ENCODE measurements at regions not wholly inside any gene's neighbourhood (a gene's known extent, or its start where the extent isn't known, plus 50 kb on each side); places are given as distances from the start of the nearest gene placed in this dataset.
"Not testable (repeated sequence)": the region's sequence is repeated elsewhere in the genome, so short reads cannot be mapped to it uniquely, and the experiment has no call there.

DNA sequence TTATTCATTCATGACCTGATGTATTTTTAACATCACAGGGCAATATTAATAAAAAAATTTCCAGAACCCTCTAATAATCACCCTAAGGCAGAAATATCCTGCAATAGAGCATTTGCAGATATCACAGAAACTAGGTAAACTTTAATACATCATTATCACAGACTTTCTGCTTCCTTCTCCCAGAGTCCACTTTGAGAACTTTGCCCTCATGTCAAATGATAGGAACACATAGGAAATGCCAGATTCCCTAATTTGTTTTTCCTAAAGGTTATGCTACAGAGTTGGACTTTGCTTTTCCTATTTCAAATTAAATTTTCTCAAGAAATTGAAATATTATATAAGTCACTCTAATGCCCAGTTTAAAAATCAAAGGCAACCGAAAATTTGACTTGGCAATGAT lies 352.8 kb upstream of the LRP1B start:
- no peak for DNase-seq (ENCODE audit: low spot score)

- no peak for DNase-seq (ENCODE audit: low spot score)
These were observed 347.4 kb upstream of the LRP1B start for GRCh38 chr2:142478206-142478605.

DNA sequence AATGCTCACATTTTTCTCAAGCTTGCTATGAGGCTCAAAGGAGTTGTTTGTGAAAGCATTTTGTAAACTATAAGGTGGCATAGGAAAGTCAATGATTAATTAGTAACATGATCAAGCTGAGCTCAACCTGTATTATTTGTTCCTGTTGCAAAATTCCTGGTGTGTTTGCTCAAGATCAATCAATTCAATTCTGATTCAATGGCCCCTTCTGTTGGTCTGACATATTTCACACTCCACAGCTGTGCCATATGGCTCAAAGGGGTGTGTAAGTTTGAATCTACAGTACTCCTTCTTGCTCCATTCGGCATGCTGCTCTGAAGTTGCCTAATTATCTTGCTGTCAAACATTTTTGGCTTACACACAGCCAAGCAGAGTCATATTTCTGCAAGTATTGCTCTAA lies 341.6 kb upstream of the LRP1B start:
- no peak for DNase-seq (ENCODE audit: low spot score)

DNA sequence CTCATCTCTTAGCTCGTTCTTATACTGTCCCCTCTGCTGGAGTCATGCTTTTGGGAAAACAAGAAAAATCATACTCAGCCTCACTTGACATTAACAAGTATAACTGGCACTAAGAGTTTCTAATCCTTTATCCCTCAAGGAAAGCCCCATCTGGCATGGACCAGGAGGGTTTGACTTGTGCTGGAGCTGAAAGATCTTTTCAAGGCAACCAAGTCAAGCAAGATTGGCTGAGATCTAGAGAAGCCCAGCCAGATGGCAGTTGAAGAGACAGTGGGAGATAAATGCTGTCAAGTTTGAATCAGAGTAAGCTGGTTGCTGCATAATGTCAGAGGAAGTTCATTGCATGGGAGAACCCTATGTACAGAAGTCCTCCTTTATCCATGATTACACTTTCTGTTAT lies 336.5 kb upstream of the LRP1B start:
- DNase-seq (ENCODE audit: low spot score) = no peak

GRCh38 chr2:142463047-142463446 lies 332.2 kb upstream of the LRP1B start:
- DNase-seq (ENCODE audit: low spot score) = no peak

GRCh38 chr2:142462306-142462705 lies 331.5 kb upstream of the LRP1B start:
- DNase-seq (ENCODE audit: low spot score) = no peak

GRCh38 chr2:142445551-142446072 lies 314.8 kb upstream of the LRP1B start:
- no peak for DNase-seq (ENCODE audit: low spot score)

DNA sequence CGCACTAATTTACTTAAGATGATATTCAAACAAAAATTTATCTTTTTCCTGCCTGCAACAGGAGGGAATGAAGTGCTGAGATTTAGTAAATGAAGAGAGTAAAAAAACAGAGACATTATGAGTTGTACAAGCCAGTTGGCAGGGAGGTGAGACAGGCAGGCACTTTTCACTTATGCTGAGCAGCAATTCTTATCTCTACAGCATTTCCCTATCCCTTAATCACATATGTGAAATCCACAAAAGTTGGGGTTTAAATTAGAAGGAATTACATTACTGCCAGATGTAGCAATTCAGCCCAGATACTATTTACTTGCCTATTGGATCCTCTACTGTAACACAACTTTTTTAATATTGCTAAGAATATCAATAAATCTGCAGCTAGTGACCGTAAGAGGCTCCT lies 314.2 kb upstream of the LRP1B start:
- DNase-seq (ENCODE audit: low spot score) = no peak

- DNase-seq (ENCODE audit: low spot score) = no peak
These were observed 305.0 kb upstream of the LRP1B start for GRCh38 chr2:142435847-142436246.

DNA sequence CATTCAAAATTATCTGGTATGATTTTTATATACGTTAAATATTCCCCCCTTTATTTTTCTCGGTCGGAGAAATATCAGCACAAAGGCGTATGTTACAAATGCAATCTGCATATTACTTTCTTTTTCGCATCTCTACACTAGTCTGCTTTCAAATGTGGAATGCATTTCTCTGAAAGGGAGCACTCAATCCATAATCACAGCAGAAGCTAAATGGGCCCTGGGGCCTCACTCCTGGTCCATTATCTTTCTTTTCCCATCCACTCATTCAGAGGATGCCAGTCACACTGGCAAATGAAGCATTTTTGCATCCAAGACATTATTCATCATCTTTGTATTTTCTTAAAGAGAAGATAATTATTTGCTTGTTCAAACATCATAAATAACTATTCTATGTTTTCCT lies 295.2 kb upstream of the LRP1B start:
- no peak for DNase-seq (ENCODE audit: low spot score)

- no peak for DNase-seq (ENCODE audit: low spot score)
These were observed 294.7 kb upstream of the LRP1B start for GRCh38 chr2:142425551-142425950.

- no peak for DNase-seq (ENCODE audit: low spot score)
These were observed 292.8 kb upstream of the LRP1B start for GRCh38 chr2:142423603-142424002.

DNA sequence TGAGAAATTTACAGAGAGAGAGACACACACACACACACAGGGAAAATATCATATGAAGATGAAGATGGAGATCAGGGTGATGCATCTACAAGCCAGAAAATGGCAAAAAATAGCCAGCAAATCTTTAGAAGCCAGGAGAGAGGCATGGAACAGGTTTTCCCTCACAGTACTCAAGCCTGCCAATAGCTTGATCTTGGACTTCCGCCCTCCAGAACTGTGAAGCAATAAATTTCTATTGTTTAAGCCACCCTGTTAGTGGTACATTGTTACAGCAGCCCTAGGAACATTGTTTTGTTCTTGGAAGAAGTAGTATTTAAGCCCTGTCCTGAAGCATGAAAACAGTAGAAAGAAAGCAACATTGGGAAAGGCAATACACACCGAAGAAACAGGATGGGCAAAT lies 292.0 kb upstream of the LRP1B start:
- DNase-seq (ENCODE audit: low spot score) = no peak

DNA sequence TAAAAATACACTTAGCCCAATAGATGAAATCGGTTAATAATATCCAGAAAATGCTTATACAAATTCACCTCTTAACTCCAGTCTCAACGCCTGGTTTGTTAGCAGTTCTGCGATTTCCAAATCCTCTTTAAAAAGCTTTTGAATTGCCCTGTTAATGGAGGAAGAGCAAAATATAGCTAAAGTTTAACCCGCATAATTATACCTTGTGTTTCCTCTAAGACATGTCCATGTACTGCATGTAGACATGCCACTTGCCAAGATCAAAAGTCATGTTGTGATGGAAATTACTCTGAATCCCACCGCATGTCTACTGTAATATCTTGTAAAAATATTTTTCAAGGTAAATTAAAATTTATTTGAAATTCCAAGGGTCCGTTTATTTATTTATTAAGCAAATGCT lies 291.2 kb upstream of the LRP1B start:
- DNase-seq (ENCODE audit: low spot score) = no peak

GRCh38 chr2:142418699-142419098 lies 287.9 kb upstream of the LRP1B start:
- DNase-seq (ENCODE audit: low spot score) = not testable (repeated sequence)

GRCh38 chr2:142416996-142417395 lies 286.2 kb upstream of the LRP1B start:
- no peak for DNase-seq (ENCODE audit: low spot score)

GRCh38 chr2:142415461-142415860 lies 284.6 kb upstream of the LRP1B start:
- no peak for DNase-seq (ENCODE audit: low spot score)

DNA sequence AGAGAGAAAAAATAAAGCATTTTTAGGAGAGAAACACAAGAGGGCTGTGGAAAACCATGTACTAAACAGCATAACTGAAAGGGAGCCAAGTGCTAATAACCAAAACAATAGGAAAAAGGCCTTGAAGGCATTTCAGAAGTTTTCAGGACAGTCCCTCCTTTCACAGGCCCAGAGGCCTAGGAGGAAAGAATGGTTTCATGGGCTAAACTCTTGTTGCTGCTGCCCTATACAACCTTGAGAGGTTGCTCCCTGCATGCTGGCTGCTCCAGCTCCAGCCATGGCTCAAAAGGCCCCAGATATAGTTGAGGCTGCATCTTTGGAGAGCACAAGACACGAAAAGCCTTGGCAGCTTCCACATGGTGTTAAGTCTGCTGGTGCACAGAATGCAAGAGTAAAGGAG lies 267.4 kb upstream of the LRP1B start:
- no peak for DNase-seq (ENCODE audit: low spot score)

DNA sequence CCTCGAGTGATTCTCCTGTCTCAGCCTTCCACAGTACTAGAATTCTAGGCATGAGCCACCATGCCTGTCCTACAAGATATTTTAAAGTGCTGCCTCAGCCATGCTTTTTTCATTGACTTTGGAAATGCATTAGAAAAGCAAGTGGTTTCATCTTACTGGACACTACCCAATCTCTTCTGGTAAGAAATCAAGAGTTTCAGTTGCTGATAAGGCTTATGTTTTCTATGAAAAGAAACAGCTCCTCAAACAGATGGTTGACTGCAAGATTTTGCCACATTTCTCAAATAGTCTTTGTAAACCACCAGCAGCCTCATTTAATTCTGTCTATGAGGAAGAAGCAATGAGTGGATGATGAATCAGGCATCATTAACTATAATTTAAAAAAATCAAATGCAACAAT lies 264.5 kb upstream of the LRP1B start:
- no peak for DNase-seq (ENCODE audit: low spot score)

- no peak for DNase-seq (ENCODE audit: low spot score)
These were observed 249.6 kb upstream of the LRP1B start for GRCh38 chr2:142380372-142380771.

DNA sequence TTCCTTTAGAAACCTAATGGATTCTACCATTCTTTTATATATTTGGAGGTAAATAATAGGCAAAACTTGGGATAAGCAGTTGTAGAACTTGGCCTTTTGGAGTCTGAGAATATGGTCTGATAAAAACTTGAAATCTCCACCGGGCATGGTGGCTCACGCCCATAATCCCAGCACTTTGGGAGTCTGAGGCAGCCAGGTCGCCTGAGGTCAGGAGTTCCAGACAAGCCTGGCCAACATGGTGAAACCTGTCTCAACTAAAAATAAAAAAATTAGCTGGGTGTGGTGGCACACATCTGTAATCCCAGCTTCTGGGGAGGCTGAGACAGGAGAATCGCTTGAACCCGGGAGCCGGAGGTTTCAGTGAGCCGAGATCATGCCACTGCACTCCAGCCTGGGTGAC lies 231.3 kb upstream of the LRP1B start:
- not testable (repeated sequence) for DNase-seq (ENCODE audit: low spot score)

DNA sequence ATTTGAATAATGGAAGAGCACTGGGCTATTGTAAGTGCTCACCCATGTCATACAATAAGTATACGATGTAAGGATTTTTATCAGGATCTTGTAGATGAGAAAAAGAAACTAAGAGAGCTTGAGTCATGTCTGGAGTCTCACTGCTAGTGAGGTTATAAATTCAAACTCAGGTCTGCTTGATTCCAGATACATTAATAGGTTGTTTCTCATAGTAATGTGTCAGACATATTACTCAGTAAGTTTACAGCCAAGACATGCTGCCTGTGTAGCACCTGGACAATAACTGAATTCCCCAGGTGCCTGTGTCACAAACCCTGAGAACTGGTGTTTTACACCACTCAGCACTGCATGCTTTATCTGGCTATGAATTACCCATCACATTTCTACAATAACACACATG lies 216.9 kb upstream of the LRP1B start:
- no peak for DNase-seq (ENCODE audit: low spot score)

DNA sequence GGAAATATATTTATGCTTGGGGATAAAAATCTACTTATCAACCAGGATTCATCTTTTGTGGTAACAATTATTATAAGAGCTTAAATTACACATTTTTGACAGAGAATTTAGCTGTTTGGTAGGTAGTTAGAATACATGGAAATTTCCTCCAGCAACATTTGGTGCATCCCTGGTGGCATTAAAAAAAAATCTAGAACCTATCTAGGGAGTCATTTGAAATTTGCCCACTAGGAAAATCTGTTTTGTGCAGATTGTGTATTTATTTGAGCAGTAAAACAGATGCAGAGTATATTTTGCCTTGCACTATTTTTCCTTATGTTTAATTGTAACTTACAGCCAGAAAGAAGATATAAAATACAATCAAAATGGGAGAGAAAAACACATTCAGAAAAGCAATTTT lies 208.4 kb upstream of the LRP1B start:
- DNase-seq (ENCODE audit: low spot score) = no peak

DNA sequence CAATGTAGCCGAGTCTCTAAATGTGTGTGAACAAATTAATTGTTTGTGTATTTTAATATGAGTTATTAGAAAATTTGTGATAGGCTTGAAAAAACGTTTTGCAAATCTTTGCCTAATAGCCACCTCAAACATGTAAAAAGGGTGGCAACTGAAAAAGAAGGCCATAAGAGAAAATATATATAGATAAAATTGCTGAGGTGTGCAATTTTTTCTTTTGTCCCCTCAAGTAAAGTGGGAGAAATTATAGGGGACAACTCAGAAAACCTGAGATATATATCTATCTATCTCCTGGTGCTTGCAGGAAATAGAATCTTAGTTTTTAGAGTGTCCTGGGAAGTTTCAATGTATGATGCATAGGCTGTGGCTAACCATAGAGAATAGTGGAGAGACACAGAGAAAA lies 201.4 kb upstream of the LRP1B start:
- no peak for DNase-seq (ENCODE audit: low spot score)

GRCh38 chr2:142330458-142330857 lies 199.6 kb upstream of the LRP1B start:
- no peak for DNase-seq (ENCODE audit: low spot score)
